ENCODE measurements at regions not wholly inside any gene's neighbourhood (a gene's known extent, or its start where the extent isn't known, plus 50 kb on each side); places are given as distances from the start of the nearest gene placed in this dataset.

GRCh38 chr20:11114382-11114781, 440.6 kb upstream of the JAG1 start:
- TF ChIP-seq TAF1 (IDR thresholded peaks at IDR 0.05; ENCODE audit: borderline replicate concordance, insufficient read depth, low read length) (no peak), REST (IDR thresholded peaks at IDR 0.05; ENCODE audit: insufficient read depth in 1 of 2, low read depth in 2 of 2, low read length in 2 of 2) (no peak), POLR2AphosphoS5 (IDR thresholded peaks at IDR 0.05; ENCODE audit: low read depth, low read length) (no peak), SIN3A (IDR thresholded peaks at IDR 0.05; ENCODE audit: borderline replicate concordance, insufficient read depth, low read length) (no peak), FOXP2 (optimal IDR thresholded peaks at IDR 0.05; ENCODE audit: borderline replicate concordance, extremely low read depth, extremely low read length, insufficient read depth) (no peak)
